HCT116 (cell line): ENCODE measurements at regions not wholly inside any gene's neighbourhood (a gene's known extent, or its start where the extent isn't known, plus 50 kb on each side); places are given as distances from the start of the nearest gene placed in this dataset.
"Not testable (repeated sequence)": the region's sequence is repeated elsewhere in the genome, so short reads cannot be mapped to it uniquely, and the experiment has no call there.

Experiments
- ATAC-seq: fragments of 200-7000 bp; cut with Tn5 transposase; 2 replicates; pipeline ENCODE4 v1.9.1; 2020; ENCODE audit warnings: mild to moderate bottlenecking, moderate library complexity
- BruUV-seq: library from RNA; stranded (reverse); fragments of 400-500 nt; replicated peaks from 2 replicates; lab custom pipeline; 2021; lab: Mats Ljungman, UMichigan
- CTCF ChIA-PET: fragments of 300-600 bp; sonication (Branson Sonifier 250); formaldehyde crosslinking; loops from one replicate; lab custom pipeline; 2021; ENCODE audit warnings: antibody characterized with exemption; lab: Charles Lee
- POLR2A ChIA-PET: fragments of 300-600, 350-600 bp; sonication (Branson Sonifier 250); formaldehyde crosslinking; loops from one replicate; lab custom pipeline; 2021; ENCODE audit warnings: antibody characterized with exemption; lab: Charles Lee
- RAD21 ChIA-PET, 2 experiments: fragments of 300-600 bp; sonication (Branson Sonifier 250); formaldehyde crosslinking; loops; one replicate each; lab custom pipeline; 2023; ENCODE audit warnings: low total read pairs in 2 of 2; ENCODE audit not compliant: uncharacterized antibody in 2 of 2, unreplicated experiment in 2 of 2, low non-redundant PET in 1 of 2; lab: Charles Lee
- DNase-seq: peaks from one replicate; pipeline ENCODE4 v3.0.0-alpha.2; 2010; ENCODE audit warnings: low read depth, low spot score
- H2AFZ ChIP-seq: fragments of 200-600 bp; shearing (Covaris generic), sonication (generic); 2 replicates; pipeline ENCODE4 v1.6.1; 2017; ENCODE audit warnings: low read depth, mixed run types, mixed read lengths, antibody characterized with exemption, low read length; ENCODE audit not compliant: poor library complexity, severe bottlenecking
- H3K27ac ChIP-seq: 2 replicates; pipeline ENCODE4 v1.5.1; 2012; ENCODE audit warnings: low read depth, low read length
- H3K27me3 ChIP-seq: fragments of 200-600 bp; sonication (generic); 2 replicates; pipeline ENCODE4 v1.6.1; 2016; ENCODE audit warnings: mixed run types, low read length, mixed read lengths; ENCODE audit not compliant: insufficient read depth
- H3K36me3 ChIP-seq, 2 experiments: fragments of 200-500 bp in 1 of 2; fragments of 200-600 bp in 1 of 2; sonication (Bioruptor generic) in 1 of 2; sonication (generic) in 1 of 2; 2 replicates each; pipeline versions ENCODE4 v1.5.1 to v1.6.1; 2014 to 2016; ENCODE audit warnings: low read length in 2 of 2, inconsistent platforms in 1 of 2, mixed read lengths in 1 of 2, mixed run types in 1 of 2; ENCODE audit not compliant: insufficient read depth in 2 of 2, control insufficient read depth in 1 of 2
- H3K4me1 ChIP-seq, 2 experiments: fragments of 200-600 bp in 1 of 2; sonication (generic) in 1 of 2; 2 replicates each; pipeline versions ENCODE4 v1.5.1 to v1.6.1; 2012 to 2017; ENCODE audit warnings: low read length in 2 of 2, inconsistent platforms in 1 of 2, mild to moderate bottlenecking in 1 of 2, mixed read lengths in 1 of 2, mixed run types in 1 of 2, moderate library complexity in 1 of 2; ENCODE audit not compliant: insufficient read depth in 2 of 2, control insufficient read depth in 1 of 2
- H3K4me2 ChIP-seq: fragments of 200-600 bp; sonication (generic); 2 replicates; pipeline ENCODE4 v1.6.1; 2017; ENCODE audit warnings: mixed run types, low read length, mixed read lengths
- H3K4me3 ChIP-seq, 2 experiments: fragments of 200-600 bp in 1 of 2; sonication (generic) in 1 of 2; replicated peaks in 1 of 2; 2 replicates each; pipeline ENCODE4 v1.5.1; 2011 to 2016; ENCODE audit warnings: low read length in 2 of 2, control low read depth in 1 of 2, low read depth in 1 of 2, mild to moderate bottlenecking in 1 of 2, mixed read lengths in 1 of 2, mixed run types in 1 of 2
- H3K79me2 ChIP-seq: fragments of 200-600 bp; sonication (generic); 2 replicates; pipeline ENCODE4 v1.6.1; 2017; ENCODE audit warnings: mild to moderate bottlenecking, mixed run types, low read length, moderate library complexity, mixed read lengths; ENCODE audit not compliant: insufficient read depth
- H3K9ac ChIP-seq: fragments of 200-600 bp; sonication (generic); 2 replicates; pipeline ENCODE4 v1.6.1; 2016; ENCODE audit warnings: low read length, mixed read lengths
- H3K9me2 ChIP-seq: fragments of 200-600 bp; sonication (generic), shearing (Covaris generic); 2 replicates; pipeline ENCODE4 v1.6.1; 2017; ENCODE audit warnings: mixed run types, mild to moderate bottlenecking, moderate library complexity; ENCODE audit not compliant: insufficient read depth
- H3K9me3 ChIP-seq, 2 experiments: fragments of 200-500 bp in 1 of 2; fragments of 200-600 bp in 1 of 2; sonication (Bioruptor generic) in 1 of 2; sonication (generic) in 1 of 2; 2 replicates each; pipeline ENCODE4 v1.6.1; 2014 to 2017; ENCODE audit warnings: low read length in 2 of 2, mixed read lengths in 2 of 2, inconsistent platforms in 1 of 2, low read depth in 1 of 2, mild to moderate bottlenecking in 1 of 2, mixed run types in 1 of 2, moderate library complexity in 1 of 2; ENCODE audit not compliant: control insufficient read depth in 1 of 2, insufficient read depth in 1 of 2
- H4K20me1 ChIP-seq: fragments of 200-600 bp; sonication (generic), shearing (Covaris generic); 2 replicates; pipeline ENCODE4 v1.6.1; 2017; ENCODE audit warnings: mixed run types, mild to moderate bottlenecking, moderate library complexity; ENCODE audit not compliant: insufficient read depth
- CBX3 ChIP-seq: IDR thresholded peaks from 2 replicates; pipeline ENCODE4 v1.6.1; 2012; ENCODE audit warnings: low read depth
- TCF7L2 ChIP-seq: IDR thresholded peaks from 2 replicates; pipeline ENCODE4 v1.7.0; 2011; ENCODE audit warnings: borderline replicate concordance, inconsistent platforms; ENCODE audit not compliant: insufficient read depth, insufficient read length; ENCODE audit errors: extremely low read depth
- YY1 ChIP-seq: IDR thresholded peaks from 2 replicates; pipeline ENCODE4 v1.6.1; 2011; ENCODE audit warnings: low read length, low read depth, moderate library complexity, mild to moderate bottlenecking; ENCODE audit not compliant: insufficient replicate concordance; ENCODE audit errors: extremely low read depth
- ZNF274 ChIP-seq: fragments of 200-500 bp; sonication (Bioruptor generic); IDR thresholded peaks from 2 replicates; pipeline ENCODE4 v1.6.1; 2014; ENCODE audit warnings: mild to moderate bottlenecking, low read depth, low read length, inconsistent platforms
- intact Hi-C: fragments of 100-400 bp; cut with micrococcal nuclease; formaldehyde crosslinking; loops from 2 replicates; pipeline ENCODE4 v1.10.0; 2022
- TF ChIP-seq, protein P1 (sequence below), 3 experiments: fragments of 200-600 bp in 1 of 3; sonication (generic) in 1 of 3; IDR thresholded peaks in 2 of 3; conservative IDR thresholded peaks in 1 of 3; 2 replicates each; pipeline ENCODE4 v1.5.1; 2012 to 2017; ENCODE audit warnings: low read depth in 2 of 3, low read length in 2 of 3, antibody characterized with exemption in 1 of 3, borderline replicate concordance in 1 of 3, control low read depth in 1 of 3, mild to moderate bottlenecking in 1 of 3, mixed read lengths in 1 of 3, mixed run types in 1 of 3, moderate library complexity in 1 of 3; ENCODE audit not compliant: insufficient read depth in 1 of 3
- TF ChIP-seq, protein P2 (sequence below): IDR thresholded peaks from 2 replicates; pipeline ENCODE4 v1.6.1; 2012
- TF ChIP-seq, protein P3 (sequence below): IDR thresholded peaks from 2 replicates; pipeline ENCODE4 v1.6.1; 2011; ENCODE audit warnings: mild to moderate bottlenecking, low read length, moderate library complexity; ENCODE audit not compliant: insufficient replicate concordance; ENCODE audit errors: extremely low read depth
- TF ChIP-seq, protein P4 (sequence below): IDR thresholded peaks from 2 replicates; pipeline ENCODE4 v1.6.1; 2012

DNA sequence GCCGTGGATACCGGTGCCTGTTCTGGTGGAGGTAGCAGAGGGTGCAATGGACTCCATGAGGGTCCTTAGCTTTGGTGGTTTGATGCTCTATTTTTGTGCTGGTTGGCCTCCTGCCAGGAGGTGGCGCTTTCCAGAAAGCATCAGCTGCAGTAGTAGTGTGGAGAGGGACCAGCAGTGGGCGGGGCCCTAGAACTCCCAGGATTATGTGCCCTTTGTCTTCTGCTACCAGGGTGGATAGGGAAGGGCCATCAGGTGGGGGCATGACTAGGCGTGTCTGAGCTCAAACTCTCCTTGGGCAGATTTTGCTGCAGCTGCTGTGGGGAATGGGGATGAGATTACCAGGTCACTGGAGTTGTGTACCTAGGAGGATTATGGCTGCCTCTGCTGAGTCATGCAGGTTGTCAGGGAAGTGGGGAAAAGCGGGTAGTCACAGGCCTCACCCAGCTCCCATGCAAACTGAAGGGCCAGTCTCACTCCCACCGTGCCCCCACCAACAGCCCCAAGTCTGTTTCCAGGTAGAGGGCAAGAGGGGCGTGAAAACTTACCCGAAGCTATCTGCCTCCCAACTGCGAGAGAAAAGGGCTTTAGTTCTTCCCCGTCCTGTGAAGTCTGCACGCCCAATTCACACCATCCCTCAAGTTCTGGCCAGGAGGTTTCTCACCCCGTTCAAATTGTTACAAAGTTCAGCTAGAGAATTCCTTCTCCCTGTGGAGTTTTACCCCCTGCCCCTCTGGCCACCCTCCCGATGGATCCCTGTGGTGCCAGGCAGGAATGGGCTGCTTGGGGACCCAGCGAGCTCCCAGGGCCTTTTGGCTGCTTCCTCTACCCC lies 235.0 kb downstream of the DHX15 start:
- TF ChIP-seq, protein P1, sequence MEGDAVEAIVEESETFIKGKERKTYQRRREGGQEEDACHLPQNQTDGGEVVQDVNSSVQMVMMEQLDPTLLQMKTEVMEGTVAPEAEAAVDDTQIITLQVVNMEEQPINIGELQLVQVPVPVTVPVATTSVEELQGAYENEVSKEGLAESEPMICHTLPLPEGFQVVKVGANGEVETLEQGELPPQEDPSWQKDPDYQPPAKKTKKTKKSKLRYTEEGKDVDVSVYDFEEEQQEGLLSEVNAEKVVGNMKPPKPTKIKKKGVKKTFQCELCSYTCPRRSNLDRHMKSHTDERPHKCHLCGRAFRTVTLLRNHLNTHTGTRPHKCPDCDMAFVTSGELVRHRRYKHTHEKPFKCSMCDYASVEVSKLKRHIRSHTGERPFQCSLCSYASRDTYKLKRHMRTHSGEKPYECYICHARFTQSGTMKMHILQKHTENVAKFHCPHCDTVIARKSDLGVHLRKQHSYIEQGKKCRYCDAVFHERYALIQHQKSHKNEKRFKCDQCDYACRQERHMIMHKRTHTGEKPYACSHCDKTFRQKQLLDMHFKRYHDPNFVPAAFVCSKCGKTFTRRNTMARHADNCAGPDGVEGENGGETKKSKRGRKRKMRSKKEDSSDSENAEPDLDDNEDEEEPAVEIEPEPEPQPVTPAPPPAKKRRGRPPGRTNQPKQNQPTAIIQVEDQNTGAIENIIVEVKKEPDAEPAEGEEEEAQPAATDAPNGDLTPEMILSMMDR (IDR thresholded peaks at IDR 0.05 in 2 of 3, conservative IDR thresholded peaks at IDR 0.05 in 1 of 3; ENCODE audit: borderline replicate concordance in 1 of 3, insufficient read depth in 1 of 3, low read depth in 2 of 3, low read length in 2 of 3): peak in 1 of 3 experiments; percentile 24; a peak in 1 of 6 replicates
- H3K4me3 ChIP-seq, H3K9me2 ChIP-seq, intact Hi-C loops, H3K27me3 ChIP-seq, H3K36me3 ChIP-seq, DNase-seq, CTCF ChIA-PET, H3K4me2 ChIP-seq, BruUV-seq, H2AFZ ChIP-seq, ATAC-seq, RAD21 ChIA-PET, H3K79me2 ChIP-seq, H3K9ac ChIP-seq, H4K20me1 ChIP-seq, H3K9me3 ChIP-seq, H3K27ac ChIP-seq, H3K4me1 ChIP-seq, POLR2A ChIA-PET: not testable (repeated sequence)

DNA sequence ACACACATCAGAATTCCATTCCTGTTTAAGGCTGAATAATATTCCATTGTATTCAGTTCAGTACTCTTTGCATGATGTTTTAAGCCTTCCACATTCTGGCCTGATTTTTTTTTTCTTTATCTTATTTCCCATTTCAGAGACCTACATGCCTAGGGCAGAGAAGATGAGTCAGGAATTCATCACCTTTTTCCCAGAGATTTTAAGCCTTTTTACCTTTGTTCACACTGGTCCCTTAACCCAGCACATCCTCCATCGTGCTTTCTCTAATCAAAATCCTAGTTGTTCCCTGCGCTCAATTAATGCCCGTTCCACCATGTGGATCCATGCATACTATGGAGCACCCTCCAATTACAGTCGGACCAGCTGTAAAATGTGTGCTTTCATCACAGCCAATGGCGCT lies 245.1 kb downstream of the DHX15 start:
- H3K9ac ChIP-seq: no peak overlapping the region
- H3K27me3 ChIP-seq: no peaks in the 10 kb centered on the region
- ATAC-seq: no peak
- DNase-seq: no peak
- ChIA-PET POLR2A (no interaction called here), CTCF (no interaction called here), RAD21 (no interaction called here)
- no peak overlapping the region for H3K4me3 ChIP-seq
- no peaks in the 10 kb centered on the region for H3K9me2 ChIP-seq
- H2AFZ ChIP-seq: no peak overlapping the region
- BruUV-seq: no TSS peak
- no peak overlapping the region for H3K27ac ChIP-seq
- intact Hi-C loops: no loop called here
- no peaks in the 10 kb centered on the region for H3K36me3 ChIP-seq
- H3K4me1 ChIP-seq: no peaks in the 10 kb centered on the region
- no peaks in the 10 kb centered on the region for H4K20me1 ChIP-seq
- H3K9me3 ChIP-seq: no peaks in the 10 kb centered on the region
- no peak overlapping the region for H3K4me2 ChIP-seq
- H3K79me2 ChIP-seq: no peaks in the 10 kb centered on the region
- TF ChIP-seq TCF7L2: no peak
- TF ChIP-seq, protein P2, sequence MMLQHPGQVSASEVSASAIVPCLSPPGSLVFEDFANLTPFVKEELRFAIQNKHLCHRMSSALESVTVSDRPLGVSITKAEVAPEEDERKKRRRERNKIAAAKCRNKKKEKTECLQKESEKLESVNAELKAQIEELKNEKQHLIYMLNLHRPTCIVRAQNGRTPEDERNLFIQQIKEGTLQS: no peak
- no peak for TF ChIP-seq CBX3
- no peak for TF ChIP-seq ZNF274
- no peak for TF ChIP-seq YY1
- TF ChIP-seq, protein P3, sequence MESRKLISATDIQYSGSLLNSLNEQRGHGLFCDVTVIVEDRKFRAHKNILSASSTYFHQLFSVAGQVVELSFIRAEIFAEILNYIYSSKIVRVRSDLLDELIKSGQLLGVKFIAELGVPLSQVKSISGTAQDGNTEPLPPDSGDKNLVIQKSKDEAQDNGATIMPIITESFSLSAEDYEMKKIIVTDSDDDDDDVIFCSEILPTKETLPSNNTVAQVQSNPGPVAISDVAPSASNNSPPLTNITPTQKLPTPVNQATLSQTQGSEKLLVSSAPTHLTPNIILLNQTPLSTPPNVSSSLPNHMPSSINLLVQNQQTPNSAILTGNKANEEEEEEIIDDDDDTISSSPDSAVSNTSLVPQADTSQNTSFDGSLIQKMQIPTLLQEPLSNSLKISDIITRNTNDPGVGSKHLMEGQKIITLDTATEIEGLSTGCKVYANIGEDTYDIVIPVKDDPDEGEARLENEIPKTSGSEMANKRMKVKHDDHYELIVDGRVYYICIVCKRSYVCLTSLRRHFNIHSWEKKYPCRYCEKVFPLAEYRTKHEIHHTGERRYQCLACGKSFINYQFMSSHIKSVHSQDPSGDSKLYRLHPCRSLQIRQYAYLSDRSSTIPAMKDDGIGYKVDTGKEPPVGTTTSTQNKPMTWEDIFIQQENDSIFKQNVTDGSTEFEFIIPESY: no peak
- TF ChIP-seq, protein P4, sequence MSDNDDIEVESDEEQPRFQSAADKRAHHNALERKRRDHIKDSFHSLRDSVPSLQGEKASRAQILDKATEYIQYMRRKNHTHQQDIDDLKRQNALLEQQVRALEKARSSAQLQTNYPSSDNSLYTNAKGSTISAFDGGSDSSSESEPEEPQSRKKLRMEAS: no peak
